OCI-LY1 (cell line): ENCODE measurements at regions not wholly inside any gene's neighbourhood (a gene's known extent, or its start where the extent isn't known, plus 50 kb on each side); places are given as distances from the start of the nearest gene placed in this dataset.

Experiments used
- EZH2 ChIP-seq: fragments of 200-600 bp; sonication (generic), shearing (Covaris generic); IDR thresholded peaks from 2 replicates; pipeline ENCODE4 v1.8.0; 2017; ENCODE audit warnings: borderline replicate concordance, mixed run types, mild to moderate bottlenecking, antibody characterized with exemption, low read length, moderate library complexity, mixed read lengths
- TF ChIP-seq, protein P1 (sequence below): fragments of 200-600 bp; sonication (generic), shearing (Covaris generic); IDR thresholded peaks from 2 replicates; pipeline ENCODE4 v1.5.1; 2017; ENCODE audit warnings: mild to moderate bottlenecking, antibody characterized with exemption, low read length, moderate library complexity, mixed read lengths

DNA sequence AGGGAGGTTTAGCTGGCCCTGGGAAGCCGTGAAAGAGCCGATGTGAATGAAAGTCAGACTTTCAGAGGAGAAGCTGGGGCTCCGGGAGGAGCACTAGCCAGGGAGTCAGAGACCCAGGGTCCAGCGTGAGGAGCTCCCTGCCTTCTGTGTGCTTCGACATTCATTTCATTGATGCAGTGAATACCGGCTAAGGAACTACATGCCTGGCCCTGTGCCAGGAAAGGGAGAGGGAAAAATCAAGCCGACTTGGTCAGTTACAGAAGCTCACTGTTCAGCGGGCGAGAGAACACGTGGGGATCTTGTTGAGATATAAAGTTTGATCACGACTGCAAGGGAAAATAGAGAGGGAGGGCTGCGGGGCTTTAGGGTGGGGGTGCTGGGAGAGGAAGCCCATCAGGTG, 76.7 kb upstream of the RUNX3 start:
- TF ChIP-seq, protein P1, sequence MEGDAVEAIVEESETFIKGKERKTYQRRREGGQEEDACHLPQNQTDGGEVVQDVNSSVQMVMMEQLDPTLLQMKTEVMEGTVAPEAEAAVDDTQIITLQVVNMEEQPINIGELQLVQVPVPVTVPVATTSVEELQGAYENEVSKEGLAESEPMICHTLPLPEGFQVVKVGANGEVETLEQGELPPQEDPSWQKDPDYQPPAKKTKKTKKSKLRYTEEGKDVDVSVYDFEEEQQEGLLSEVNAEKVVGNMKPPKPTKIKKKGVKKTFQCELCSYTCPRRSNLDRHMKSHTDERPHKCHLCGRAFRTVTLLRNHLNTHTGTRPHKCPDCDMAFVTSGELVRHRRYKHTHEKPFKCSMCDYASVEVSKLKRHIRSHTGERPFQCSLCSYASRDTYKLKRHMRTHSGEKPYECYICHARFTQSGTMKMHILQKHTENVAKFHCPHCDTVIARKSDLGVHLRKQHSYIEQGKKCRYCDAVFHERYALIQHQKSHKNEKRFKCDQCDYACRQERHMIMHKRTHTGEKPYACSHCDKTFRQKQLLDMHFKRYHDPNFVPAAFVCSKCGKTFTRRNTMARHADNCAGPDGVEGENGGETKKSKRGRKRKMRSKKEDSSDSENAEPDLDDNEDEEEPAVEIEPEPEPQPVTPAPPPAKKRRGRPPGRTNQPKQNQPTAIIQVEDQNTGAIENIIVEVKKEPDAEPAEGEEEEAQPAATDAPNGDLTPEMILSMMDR = no peak
- TF ChIP-seq EZH2 = no peak
